H1 (cell line): ENCODE measurements at regions not wholly inside any gene's neighbourhood (a gene's known extent, or its start where the extent isn't known, plus 50 kb on each side); places are given as distances from the start of the nearest gene placed in this dataset.

ENCODE experiments used
- CTCF ChIA-PET: fragments of 300-600 bp; sonication (Branson Sonifier 250); formaldehyde crosslinking; loops from one replicate; lab custom pipeline; 2021; ENCODE audit not compliant: partially characterized antibody; lab: Charles Lee
- POLR2A ChIA-PET: fragments of 300-600 bp; sonication (Branson Sonifier 250); formaldehyde crosslinking; loops from one replicate; lab custom pipeline; 2021; ENCODE audit warnings: inconsistent platforms; ENCODE audit not compliant: partially characterized antibody; lab: Charles Lee
- DNase-seq, 2 experiments: peaks; one replicate each; pipeline versions ENCODE4 v3.0.0 to v3.0.0-alpha.2; 2010 to 2022; ENCODE audit warnings: low spot score in 2 of 2, low read depth in 1 of 2, mixed read lengths in 1 of 2
- FAIRE-seq: peaks from 2 replicates; lab custom pipeline; 2011; peaks lifted over from hg19 to GRCh38; lab: Jason Lieb, UNC
- H2AFZ ChIP-seq: 2 replicates; pipeline ENCODE4 v1.8.1; 2012; ENCODE audit warnings: low read length, inconsistent platforms
- H2AK5ac ChIP-seq: 2 replicates; pipeline ENCODE4 v1.6.1; 2013; ENCODE audit warnings: low read depth, low read length
- H2BK120ac ChIP-seq: replicated peaks from 2 replicates; pipeline ENCODE3; 2013; ENCODE audit warnings: low read depth, low read length, inconsistent platforms
- H2BK12ac ChIP-seq: 2 replicates; pipeline ENCODE4 v1.6.1; 2013; ENCODE audit warnings: low read depth, low read length
- H2BK15ac ChIP-seq: 2 replicates; pipeline ENCODE4 v1.6.1; 2013; ENCODE audit warnings: low read length
- H2BK20ac ChIP-seq: 2 replicates; pipeline ENCODE4 v1.6.1; 2013; ENCODE audit warnings: low read length
- H2BK5ac ChIP-seq: 2 replicates; pipeline ENCODE4 v1.6.1; 2013; ENCODE audit warnings: low read depth, low read length
- H3K14ac ChIP-seq: 2 replicates; pipeline ENCODE4 v1.6.1; 2013; ENCODE audit warnings: inconsistent platforms; ENCODE audit not compliant: insufficient read length
- H3K18ac ChIP-seq: 2 replicates; pipeline ENCODE4 v1.6.1; 2013; ENCODE audit warnings: low read length; ENCODE audit errors: extremely low read depth
- H3K23ac ChIP-seq: 2 replicates; pipeline ENCODE4 v1.6.1; 2013; ENCODE audit warnings: inconsistent platforms; ENCODE audit not compliant: insufficient read length
- H3K23me2 ChIP-seq: 2 replicates; pipeline ENCODE4 v1.6.1; 2013; ENCODE audit warnings: low read depth, low read length
- H3K27ac ChIP-seq: 2 replicates; pipeline ENCODE4 v1.6.1; 2011; ENCODE audit warnings: low read depth, low read length, inconsistent platforms
- H3K27me3 ChIP-seq, 4 experiments: replicated peaks in 1 of 4; 1 replicate in 1 of 4; 2 replicates in 3 of 4; pipeline versions ENCODE4 v1.6.1 to v1.8.1; 2011 to 2013; ENCODE audit warnings: low read length in 3 of 4, mild to moderate bottlenecking in 3 of 4, inconsistent platforms in 2 of 4, mixed read lengths in 2 of 4, moderate library complexity in 1 of 4; ENCODE audit not compliant: control insufficient read depth in 3 of 4, insufficient read depth in 3 of 4; ENCODE audit errors: extremely low read depth in 1 of 4
- H3K36me3 ChIP-seq, 4 experiments: 2 replicates each; pipeline versions ENCODE4 v1.6.1 to v1.8.1; 2011 to 2013; ENCODE audit warnings: mild to moderate bottlenecking in 4 of 4, low read length in 3 of 4, moderate library complexity in 2 of 4, control low read depth in 1 of 4, inconsistent platforms in 1 of 4; ENCODE audit not compliant: insufficient read depth in 4 of 4, control insufficient read depth in 2 of 4
- H3K4ac ChIP-seq: replicated peaks from 2 replicates; pipeline ENCODE3; 2013; ENCODE audit warnings: low read length, low read depth, mixed read lengths, inconsistent platforms; ENCODE audit not compliant: insufficient read length
- H3K4me1 ChIP-seq, 4 experiments: replicated peaks in 1 of 4; 1 replicate in 1 of 4; 2 replicates in 3 of 4; pipeline versions ENCODE4 v1.6.1 to v1.8.1; 2011 to 2013; ENCODE audit warnings: low read length in 3 of 4, inconsistent platforms in 2 of 4, mixed read lengths in 1 of 4; ENCODE audit not compliant: insufficient read depth in 4 of 4, control insufficient read depth in 3 of 4
- H3K4me2 ChIP-seq, 2 experiments: 2 replicates each; pipeline versions ENCODE4 v1.6.1 to v1.8.1; 2011 to 2013; ENCODE audit warnings: low read depth in 2 of 2, low read length in 2 of 2, control low read depth in 1 of 2, inconsistent platforms in 1 of 2, mild to moderate bottlenecking in 1 of 2; ENCODE audit not compliant: insufficient read depth in 1 of 2
- H3K4me3 ChIP-seq, 4 experiments: fragments of 200-600, 300-600 bp in 1 of 4; sonication (generic), shearing (Covaris generic), sonication (Bioruptor Twin) in 1 of 4; 2 replicates each; pipeline versions ENCODE4 v1.5.1 to v1.8.1; 2011 to 2016; ENCODE audit warnings: low read length in 4 of 4, low read depth in 3 of 4, control low read depth in 2 of 4, inconsistent platforms in 2 of 4, mild to moderate bottlenecking in 2 of 4, mixed read lengths in 1 of 4, moderate library complexity in 1 of 4; ENCODE audit not compliant: insufficient read depth in 2 of 4; ENCODE audit errors: extremely low read depth in 1 of 4
- H3K56ac ChIP-seq: replicated peaks from 2 replicates; pipeline ENCODE3; 2013; ENCODE audit warnings: low read depth, mild to moderate bottlenecking, mixed read lengths, low read length, inconsistent platforms; ENCODE audit not compliant: insufficient read length
- H3K79me1 ChIP-seq: 2 replicates; pipeline ENCODE4 v1.6.1; 2013; ENCODE audit warnings: low read depth, low read length, control low read depth
- H3K79me2 ChIP-seq, 2 experiments: 2 replicates each; pipeline versions ENCODE4 v1.6.1 to v1.8.1; 2012 to 2013; ENCODE audit warnings: low read length in 2 of 2, mild to moderate bottlenecking in 2 of 2, inconsistent platforms in 1 of 2; ENCODE audit not compliant: insufficient read depth in 2 of 2, control insufficient read depth in 1 of 2
- H3K9ac ChIP-seq, 4 experiments: replicated peaks in 1 of 4; 1 replicate in 1 of 4; 2 replicates in 3 of 4; pipeline versions ENCODE4 v1.6.1 to v1.8.1; 2011 to 2013; ENCODE audit warnings: low read depth in 3 of 4, low read length in 3 of 4, control low read depth in 2 of 4, mild to moderate bottlenecking in 2 of 4, moderate library complexity in 2 of 4, inconsistent platforms in 1 of 4; ENCODE audit errors: extremely low read depth in 1 of 4
- H3K9me3 ChIP-seq, 2 experiments: 2 replicates each; pipeline versions ENCODE4 v1.6.1 to v1.8.1; 2012 to 2013; ENCODE audit warnings: mild to moderate bottlenecking in 2 of 2, moderate library complexity in 2 of 2, control low read depth in 1 of 2, inconsistent platforms in 1 of 2, low read depth in 1 of 2, low read length in 1 of 2, mixed read lengths in 1 of 2; ENCODE audit not compliant: insufficient read depth in 2 of 2
- H4K20me1 ChIP-seq, 2 experiments: replicated peaks in 1 of 2; 2 replicates each; pipeline versions ENCODE3 to v1.8.1; 2011 to 2013; ENCODE audit warnings: inconsistent platforms in 2 of 2, low read length in 2 of 2, mild to moderate bottlenecking in 1 of 2; ENCODE audit not compliant: insufficient read depth in 2 of 2, control insufficient read depth in 1 of 2
- H4K5ac ChIP-seq: 2 replicates; pipeline ENCODE4 v1.6.1; 2013; ENCODE audit warnings: low read length, low read depth, mixed read lengths, inconsistent platforms; ENCODE audit not compliant: insufficient read length
- H4K8ac ChIP-seq: 2 replicates; pipeline ENCODE4 v1.8.0; 2013; ENCODE audit warnings: mild to moderate bottlenecking, moderate library complexity, low read length, inconsistent platforms; ENCODE audit not compliant: insufficient read depth; ENCODE audit errors: extremely low read depth
- H4K91ac ChIP-seq: replicated peaks from 2 replicates; pipeline ENCODE3; 2013; ENCODE audit warnings: low read length, mixed read lengths, inconsistent platforms; ENCODE audit not compliant: insufficient read length
- CHD1 ChIP-seq: IDR thresholded peaks from 2 replicates; pipeline ENCODE4 v1.6.1; 2012; ENCODE audit warnings: low read depth, low read length, improper control_type of control experiment
- CTBP2 ChIP-seq: IDR thresholded peaks from 2 replicates; pipeline ENCODE4 v1.7.0; 2011; ENCODE audit warnings: borderline replicate concordance, mild to moderate bottlenecking, moderate library complexity, mixed read lengths, low read length; ENCODE audit not compliant: insufficient read depth, insufficient read length
- ZNF274 ChIP-seq: IDR thresholded peaks from 2 replicates; pipeline ENCODE4 v1.7.0; 2012; ENCODE audit warnings: low read length, borderline replicate concordance; ENCODE audit errors: extremely low read depth
- WGBS, 2 experiments: shearing (Covaris generic) in 1 of 2; methylation state at CpG; one replicate each; pipeline versions ENCODE4 v1.1.6 to v1.1.7; 2013 to 2015; ENCODE audit warnings: low lambda C conversion rate in 2 of 2, mixed read lengths in 2 of 2, inconsistent platforms in 1 of 2, low coverage in 1 of 2, missing lambda C conversion rate in 1 of 2; ENCODE audit not compliant: insufficient replicate concordance in 2 of 2, insufficient coverage in 1 of 2, insufficient read length in 1 of 2; ENCODE audit errors: extremely low coverage in 1 of 2, missing lambda C conversion rate in 1 of 2; 5-methylcytosine and 5-hydroxymethylcytosine counted together

DNA sequence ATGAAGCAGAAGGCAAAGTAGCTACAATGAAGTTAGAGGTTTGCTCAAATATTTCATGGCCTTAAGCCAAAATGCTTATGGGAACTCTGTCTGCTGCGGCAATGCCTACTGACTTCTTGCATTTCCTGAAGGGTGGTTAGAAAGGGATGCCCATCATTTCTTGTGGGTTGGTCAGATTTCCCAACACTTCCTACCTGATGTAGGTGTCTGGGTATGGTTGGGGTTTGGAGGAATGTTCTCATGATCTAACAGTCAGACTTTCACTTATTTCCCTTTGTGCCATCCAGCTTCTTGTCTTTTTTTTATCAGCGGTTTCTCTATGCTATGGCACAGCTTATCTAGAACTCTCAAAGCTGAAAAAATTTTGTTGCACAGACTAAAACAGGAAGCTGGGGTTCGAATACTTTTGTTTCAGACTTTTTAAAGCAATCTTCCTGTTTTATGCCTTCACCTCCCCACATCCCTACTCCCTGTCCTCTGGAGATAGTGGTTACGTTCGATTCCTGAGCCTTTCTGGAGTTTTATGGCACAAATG lies 307.7 kb downstream of the USP25 start:
- Histone ChIP-seq H2AFZ (no peak overlapping the region), H3K23me2 (no peaks in the 10 kb centered on the region; the same call in 1 of the 2 replicates), H4K91ac (no peak overlapping the region), H3K4me2 (no peak overlapping the region), H2BK120ac (no peak overlapping the region), H3K18ac (no peak overlapping the region), H2BK20ac (no peak overlapping the region), H3K14ac (no peak overlapping the region), H3K9me3 (no peaks in the 10 kb centered on the region), H2BK5ac (no peak overlapping the region), H3K56ac (no peak overlapping the region), H3K4me1 (no peaks in the 10 kb centered on the region), H4K20me1 (no peaks in the 10 kb centered on the region), H3K4me3 (no peak overlapping the region), H3K79me2 (no peaks in the 10 kb centered on the region), H4K8ac (no peak overlapping the region), H3K23ac (no peak overlapping the region), H3K36me3 (no peaks in the 10 kb centered on the region), H3K27ac (no peak overlapping the region), H3K4ac (no peak overlapping the region), H2BK12ac (no peak overlapping the region), H4K5ac (no peak overlapping the region), H3K27me3 (no peaks in the 10 kb centered on the region), H2BK15ac (no peak overlapping the region), H3K79me1 (no peaks in the 10 kb centered on the region), H2AK5ac (no peak overlapping the region), H3K9ac (no peak overlapping the region)
- FAIRE-seq = no peak
- 86% methylated on average over 5 of the region's 5 CpGs; no CpG with 5 or more reads in 1 of the 2 experiments for WGBS, 2 experiments
- ChIA-PET CTCF (interaction anchor here (0.8 to 0.9 kb wide), 2 partner anchors 12 to 54 kb away, joined by 3 read pairs; no protein-coding TSS in a partner anchor), POLR2A (no interaction called here)
- no peak for DNase-seq
- TF ChIP-seq CHD1 = no peak
- no peak for TF ChIP-seq CTBP2
- no peak for TF ChIP-seq ZNF274
